Kidney epithelial cell (primary cell): ENCODE measurements at regions not wholly inside any gene's neighbourhood (a gene's known extent, or its start where the extent isn't known, plus 50 kb on each side); places are given as distances from the start of the nearest gene placed in this dataset.

Source experiments
- DNase-seq: peaks from one replicate; pipeline ENCODE4 v3.0.0-alpha.2; 2010; ENCODE audit warnings: low read depth
- H3K27me3 ChIP-seq: 2 replicates; pipeline ENCODE4 v1.6.0; 2011; ENCODE audit warnings: low read length; ENCODE audit not compliant: control insufficient read depth, insufficient read depth
- H3K36me3 ChIP-seq: 2 replicates; pipeline ENCODE4 v1.5.1; 2011; ENCODE audit warnings: low read length; ENCODE audit not compliant: control insufficient read depth, insufficient read depth
- H3K4me3 ChIP-seq: 2 replicates; pipeline ENCODE4 v1.5.1; 2011; ENCODE audit warnings: low read depth, mild to moderate bottlenecking, control low read depth, low read length
- TF ChIP-seq, protein P1 (sequence below): IDR thresholded peaks from 2 replicates; pipeline ENCODE4 v1.5.1; 2011; ENCODE audit warnings: mild to moderate bottlenecking, moderate library complexity, low read length, control low read depth, inconsistent platforms; ENCODE audit not compliant: insufficient read depth, poor library complexity, severe bottlenecking

DNA sequence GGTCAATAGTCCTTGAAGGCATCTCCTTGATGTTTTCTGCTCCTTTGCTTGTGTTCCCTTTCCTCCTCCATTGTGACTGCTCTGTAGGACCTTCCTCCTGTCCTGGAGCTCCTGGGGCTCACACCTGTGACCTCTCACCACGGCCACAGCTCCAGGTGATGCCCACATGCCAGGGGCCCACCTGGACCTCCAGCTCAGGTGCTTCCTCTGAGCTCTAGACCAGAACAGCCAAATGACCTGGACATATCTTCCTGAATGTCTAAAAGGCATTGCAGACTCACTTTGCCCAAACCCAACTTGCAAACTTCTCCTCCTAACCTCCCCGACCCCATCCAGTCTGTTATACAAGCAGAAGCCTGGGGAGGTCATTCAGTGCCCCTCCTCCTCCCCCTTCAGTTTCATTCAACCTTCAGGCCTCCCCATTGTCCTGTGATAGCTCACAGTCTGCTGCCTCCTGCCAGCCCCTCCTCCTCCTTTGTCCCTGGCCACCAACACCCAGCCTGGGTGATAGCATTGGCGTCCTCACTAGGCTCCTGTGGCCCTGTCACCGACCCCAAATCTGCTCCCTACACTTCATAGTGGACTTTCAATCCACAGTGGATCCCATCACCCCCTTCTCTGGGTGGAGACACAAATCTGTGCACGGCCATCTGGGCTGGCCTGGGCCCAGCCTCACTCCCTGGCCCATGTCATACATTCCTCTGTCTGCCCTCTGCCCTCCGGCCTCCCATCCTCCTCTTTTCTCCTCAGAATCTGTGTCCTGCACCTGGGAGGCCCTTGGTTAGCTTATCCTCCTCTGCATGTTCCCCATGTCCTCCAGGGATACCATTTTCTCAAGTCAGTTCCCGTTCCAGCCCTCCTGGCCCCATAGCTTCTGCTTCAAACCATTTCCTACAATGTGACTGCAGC, 310.4 kb upstream of the HDAC4 start:
- no peaks in the 10 kb centered on the region for H3K27me3 ChIP-seq
- TF ChIP-seq, protein P1, sequence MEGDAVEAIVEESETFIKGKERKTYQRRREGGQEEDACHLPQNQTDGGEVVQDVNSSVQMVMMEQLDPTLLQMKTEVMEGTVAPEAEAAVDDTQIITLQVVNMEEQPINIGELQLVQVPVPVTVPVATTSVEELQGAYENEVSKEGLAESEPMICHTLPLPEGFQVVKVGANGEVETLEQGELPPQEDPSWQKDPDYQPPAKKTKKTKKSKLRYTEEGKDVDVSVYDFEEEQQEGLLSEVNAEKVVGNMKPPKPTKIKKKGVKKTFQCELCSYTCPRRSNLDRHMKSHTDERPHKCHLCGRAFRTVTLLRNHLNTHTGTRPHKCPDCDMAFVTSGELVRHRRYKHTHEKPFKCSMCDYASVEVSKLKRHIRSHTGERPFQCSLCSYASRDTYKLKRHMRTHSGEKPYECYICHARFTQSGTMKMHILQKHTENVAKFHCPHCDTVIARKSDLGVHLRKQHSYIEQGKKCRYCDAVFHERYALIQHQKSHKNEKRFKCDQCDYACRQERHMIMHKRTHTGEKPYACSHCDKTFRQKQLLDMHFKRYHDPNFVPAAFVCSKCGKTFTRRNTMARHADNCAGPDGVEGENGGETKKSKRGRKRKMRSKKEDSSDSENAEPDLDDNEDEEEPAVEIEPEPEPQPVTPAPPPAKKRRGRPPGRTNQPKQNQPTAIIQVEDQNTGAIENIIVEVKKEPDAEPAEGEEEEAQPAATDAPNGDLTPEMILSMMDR = no peak

DNA sequence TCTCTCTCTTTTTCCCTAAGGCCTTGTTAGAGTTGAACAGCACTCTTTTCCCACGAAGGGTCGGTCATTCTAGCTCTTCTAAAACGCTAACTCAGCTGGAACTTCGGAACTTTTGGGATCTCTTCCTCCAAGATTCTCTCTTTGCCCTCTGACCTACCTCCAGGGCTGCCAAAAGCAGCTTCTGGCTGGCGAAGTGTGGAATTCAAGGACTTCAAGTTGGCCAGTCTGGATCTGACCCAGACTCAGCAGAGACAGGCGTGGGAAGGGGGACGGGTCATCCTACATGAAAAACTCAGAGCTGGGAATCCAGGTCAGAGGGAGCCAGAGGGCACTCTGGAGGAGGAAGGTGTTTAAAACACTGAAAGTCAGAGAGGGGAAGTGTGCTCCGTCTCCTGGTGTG, 305.5 kb upstream of the HDAC4 start:
- DNase-seq = no peak
- Histone ChIP-seq H3K36me3 (no peaks in the 10 kb centered on the region), H3K27me3 (no peaks in the 10 kb centered on the region), H3K4me3 (no peak overlapping the region)
- TF ChIP-seq, protein P1 = no peak

More for the DNA sequence above, 310.4 kb upstream of the HDAC4 start:
- no peak for DNase-seq
- Histone ChIP-seq H3K36me3 (no peaks in the 10 kb centered on the region), H3K4me3 (no peak overlapping the region)

DNA sequence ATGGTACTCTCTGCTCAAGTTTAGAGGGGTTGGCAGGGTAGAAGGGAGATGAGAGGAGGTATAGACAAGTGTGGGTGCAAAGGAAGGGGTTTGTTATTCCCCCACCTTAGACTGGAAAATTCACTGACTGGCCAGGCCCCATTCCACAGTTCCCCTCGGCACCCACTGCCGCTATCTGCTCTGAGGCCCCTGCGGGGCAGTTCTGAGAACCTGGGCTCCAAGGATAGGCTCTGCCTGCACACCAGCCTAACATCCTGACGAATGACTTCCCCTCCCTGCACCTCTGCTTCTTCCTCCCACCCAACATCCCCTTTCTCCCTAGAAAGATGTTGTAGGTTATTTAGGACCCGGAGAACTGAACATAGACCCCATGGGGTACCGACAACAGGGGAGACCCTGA, 303.9 kb upstream of the HDAC4 start:
- no peaks in the 10 kb centered on the region for H3K36me3 ChIP-seq
- DNase-seq = no peak
- H3K4me3 ChIP-seq = no peak overlapping the region
- H3K27me3 ChIP-seq = no peaks in the 10 kb centered on the region
- TF ChIP-seq, protein P1 = no peak

DNA sequence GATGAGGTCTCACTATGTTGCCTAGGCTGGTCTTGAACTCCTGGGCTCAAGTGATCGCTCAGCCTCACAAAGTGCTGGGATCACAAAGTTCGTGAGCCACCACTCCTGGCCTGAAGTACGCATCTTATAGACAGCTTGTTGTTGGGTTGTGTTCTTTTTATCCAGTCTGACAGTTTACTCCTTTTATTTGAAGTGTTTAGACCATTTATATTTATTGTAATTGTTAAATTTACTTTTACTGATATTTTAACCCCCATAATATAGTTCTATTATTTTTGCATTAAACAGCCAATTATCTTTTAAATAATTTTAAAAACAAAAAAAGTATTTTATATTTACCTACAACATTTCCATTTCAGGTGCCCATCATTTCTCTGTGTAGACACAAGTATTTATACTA, 303.0 kb upstream of the HDAC4 start:
- TF ChIP-seq, protein P1 = no peak
- H3K4me3 ChIP-seq = no peak overlapping the region
- no peaks in the 10 kb centered on the region for H3K36me3 ChIP-seq
- no peaks in the 10 kb centered on the region for H3K27me3 ChIP-seq
- no peak for DNase-seq

DNA sequence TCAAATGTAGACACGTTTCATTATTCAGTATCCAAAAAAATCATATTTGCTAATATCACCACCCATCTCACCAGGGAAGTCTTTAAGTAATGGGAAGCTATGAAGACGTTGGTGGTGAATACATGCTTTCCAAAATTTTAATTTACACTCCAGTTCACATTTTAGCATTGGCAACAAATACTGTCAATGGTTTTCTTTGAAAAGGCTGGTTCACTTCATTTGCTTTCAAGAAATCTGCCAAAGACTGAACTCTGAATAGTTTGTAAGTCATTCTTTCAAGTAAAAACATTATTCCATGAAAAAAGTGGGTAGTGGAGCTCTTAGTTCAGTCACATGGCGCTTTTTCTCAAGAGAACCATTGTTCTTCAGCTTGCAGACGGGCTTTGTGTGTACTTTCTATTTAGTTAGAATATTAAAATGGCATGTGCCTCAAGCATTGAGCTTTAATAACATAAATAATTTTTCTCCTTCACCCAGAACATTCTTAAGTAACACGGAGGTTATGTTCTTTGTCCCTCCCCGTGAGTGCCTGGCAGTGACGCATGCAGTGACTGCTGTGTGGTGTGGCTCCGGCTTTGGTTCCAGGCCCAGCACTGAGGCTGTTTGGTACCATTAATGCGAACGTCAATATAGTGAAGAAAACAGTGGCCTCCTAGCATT, 300.0 kb upstream of the HDAC4 start:
- Histone ChIP-seq H3K4me3 (no peak overlapping the region), H3K36me3 (no peaks in the 10 kb centered on the region), H3K27me3 (no peaks in the 10 kb centered on the region)
- TF ChIP-seq, protein P1 = no peak
- no peak for DNase-seq
